Rectal smooth muscle tissue (tissue), 1 donor: ENCODE measurements at regions not wholly inside any gene's neighbourhood (a gene's known extent, or its start where the extent isn't known, plus 50 kb on each side); places are given as distances from the start of the nearest gene placed in this dataset.

Source experiments
- H3K27ac ChIP-seq: one replicate; pipeline ENCODE4 v1.7.0; 2013; ENCODE audit warnings: low read depth, low read length, inconsistent platforms
- H3K27me3 ChIP-seq: one replicate; pipeline ENCODE4 v1.7.0; 2013; ENCODE audit warnings: low read length; ENCODE audit not compliant: control insufficient read depth, insufficient read depth
- H3K36me3 ChIP-seq: one replicate; pipeline ENCODE4 v1.7.0; 2013; ENCODE audit warnings: low read length; ENCODE audit not compliant: control insufficient read depth, insufficient read depth
- H3K4me1 ChIP-seq: one replicate; pipeline ENCODE4 v1.7.0; 2013; ENCODE audit warnings: low read length; ENCODE audit not compliant: control insufficient read depth, insufficient read depth
- H3K4me3 ChIP-seq: one replicate; pipeline ENCODE4 v1.7.0; 2013; ENCODE audit warnings: low read length
- H3K9ac ChIP-seq: one replicate; pipeline ENCODE4 v1.7.0; 2013; ENCODE audit warnings: low read length

DNA sequence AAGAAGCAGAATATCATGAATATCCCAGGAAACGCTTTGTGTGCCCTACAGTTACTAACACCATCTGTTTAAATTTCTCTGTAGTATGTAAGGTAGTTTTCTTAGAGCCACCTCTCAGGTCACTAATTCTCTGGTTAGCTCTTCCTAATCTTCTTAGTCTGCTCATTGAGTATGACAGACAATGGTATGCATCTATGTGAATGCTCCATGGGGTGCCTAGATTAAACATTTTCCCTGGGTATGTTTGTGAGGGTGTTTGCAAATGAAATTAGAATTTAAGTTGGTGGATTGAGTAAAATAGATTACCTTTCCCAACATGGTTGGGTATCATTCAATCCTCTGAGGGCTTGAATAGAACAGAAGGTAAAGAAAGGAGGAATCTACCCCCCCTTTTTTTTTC is 233.0 kb downstream of the PCDH18 start:
- Histone ChIP-seq H3K27ac (no peak overlapping the region), H3K27me3 (no peaks in the 10 kb centered on the region), H3K4me3 (no peak overlapping the region), H3K36me3 (no peaks in the 10 kb centered on the region), H3K4me1 (no peaks in the 10 kb centered on the region), H3K9ac (no peak overlapping the region)

DNA sequence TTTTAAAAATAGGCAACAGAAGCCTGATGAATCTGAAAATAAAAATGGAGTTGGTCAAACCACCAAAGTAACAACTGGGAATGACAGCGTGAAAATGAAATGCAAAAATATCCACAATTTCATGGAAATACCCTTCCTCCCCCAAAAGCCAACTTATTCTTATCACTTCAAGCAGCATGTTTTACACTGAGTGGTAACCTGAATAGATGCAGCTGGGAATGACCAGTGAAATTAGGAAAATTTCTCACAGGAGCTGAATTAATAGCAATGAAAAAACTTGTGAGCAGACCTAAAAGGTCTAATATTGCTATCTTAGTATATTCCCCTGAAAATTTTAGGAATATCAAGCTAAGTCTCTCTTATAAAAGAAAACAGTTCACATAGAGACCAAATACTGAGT is 239.0 kb downstream of the PCDH18 start:
- Histone ChIP-seq H3K36me3 (no peaks in the 10 kb centered on the region), H3K4me1 (no peaks in the 10 kb centered on the region), H3K27me3 (no peaks in the 10 kb centered on the region), H3K9ac (no peak overlapping the region), H3K27ac (no peak overlapping the region), H3K4me3 (no peak overlapping the region)

- Histone ChIP-seq H3K27ac (no peak overlapping the region), H3K4me1 (no peaks in the 10 kb centered on the region), H3K36me3 (no peaks in the 10 kb centered on the region)
Measured at GRCh38 chr4:137283737-137284136, 248.6 kb downstream of the PCDH18 start.

DNA sequence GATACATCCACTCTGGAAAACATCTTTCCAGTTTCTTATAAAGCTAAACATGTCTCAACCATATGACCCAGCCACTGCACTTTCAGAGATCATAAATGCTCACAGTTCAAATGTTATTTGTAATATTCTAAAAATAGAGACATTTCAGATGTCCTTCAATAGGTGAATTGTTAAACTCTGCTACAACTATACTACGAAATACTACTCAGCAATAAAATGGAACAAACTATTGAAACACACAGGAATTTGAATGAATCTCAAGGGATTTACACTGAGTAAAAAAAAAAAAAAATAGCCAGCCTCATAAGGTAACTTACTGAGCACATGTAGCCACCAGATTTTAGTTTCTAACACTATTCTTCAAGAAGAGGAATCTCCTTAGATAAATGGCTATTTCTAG is 253.9 kb downstream of the PCDH18 start:
- Histone ChIP-seq H3K4me3 (no peak overlapping the region), H3K9ac (no peak overlapping the region), H3K4me1 (no peaks in the 10 kb centered on the region), H3K27me3 (no peaks in the 10 kb centered on the region), H3K36me3 (no peaks in the 10 kb centered on the region), H3K27ac (no peak overlapping the region)

More at GRCh38 chr4:137283737-137284136, 248.6 kb downstream of the PCDH18 start:
- H3K27me3 ChIP-seq = no peaks in the 10 kb centered on the region
- no peak overlapping the region for H3K9ac ChIP-seq
- H3K4me3 ChIP-seq = no peak overlapping the region

DNA sequence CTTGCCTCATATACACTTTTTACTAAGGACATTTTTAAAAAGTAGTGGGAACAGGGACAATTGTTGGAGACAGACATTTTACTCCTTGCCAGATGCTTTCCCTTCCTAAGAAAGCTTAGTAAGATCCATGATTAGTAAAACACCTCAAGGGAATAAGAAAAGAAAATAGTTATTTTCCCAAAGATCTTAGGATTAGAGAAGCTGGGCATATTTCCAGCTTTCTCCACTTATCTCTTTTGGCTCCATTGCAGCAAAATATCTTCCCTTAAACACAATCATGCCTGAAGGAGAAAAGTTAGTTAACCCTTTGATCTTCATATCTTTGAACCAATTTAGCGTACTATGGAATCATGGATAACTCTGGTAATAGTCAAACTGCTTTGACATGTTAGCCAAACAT is 257.9 kb downstream of the PCDH18 start:
- Histone ChIP-seq H3K27me3 (no peaks in the 10 kb centered on the region), H3K9ac (no peak overlapping the region), H3K4me1 (no peaks in the 10 kb centered on the region), H3K27ac (no peak overlapping the region), H3K4me3 (no peak overlapping the region), H3K36me3 (no peaks in the 10 kb centered on the region)

- Histone ChIP-seq H3K4me3 (no peak overlapping the region), H3K9ac (no peak overlapping the region), H3K4me1 (no peaks in the 10 kb centered on the region), H3K36me3 (no peaks in the 10 kb centered on the region), H3K27me3 (no peaks in the 10 kb centered on the region), H3K27ac (no peak overlapping the region)
Measured at GRCh38 chr4:137267024-137267423, 265.3 kb downstream of the PCDH18 start.

GRCh38 chr4:137266511-137266910 is 265.8 kb downstream of the PCDH18 start:
- no peak overlapping the region for H3K27ac ChIP-seq
- H3K27me3 ChIP-seq = no peaks in the 10 kb centered on the region
- no peaks in the 10 kb centered on the region for H3K36me3 ChIP-seq
- no peak overlapping the region for H3K9ac ChIP-seq
- H3K4me3 ChIP-seq = no peak overlapping the region
- no peaks in the 10 kb centered on the region for H3K4me1 ChIP-seq

GRCh38 chr4:137263206-137263605 is 269.1 kb downstream of the PCDH18 start:
- H3K27ac ChIP-seq = no peak overlapping the region
- H3K4me3 ChIP-seq = no peak overlapping the region
- no peaks in the 10 kb centered on the region for H3K27me3 ChIP-seq
- H3K9ac ChIP-seq = no peak overlapping the region
- H3K4me1 ChIP-seq = no peaks in the 10 kb centered on the region
- H3K36me3 ChIP-seq = no peaks in the 10 kb centered on the region

- Histone ChIP-seq H3K4me3 (no peak overlapping the region), H3K4me1 (no peaks in the 10 kb centered on the region), H3K27ac (no peak overlapping the region), H3K36me3 (no peaks in the 10 kb centered on the region), H3K27me3 (no peaks in the 10 kb centered on the region), H3K9ac (no peak overlapping the region)
Measured at GRCh38 chr4:137253949-137254348, 278.3 kb downstream of the PCDH18 start.

GRCh38 chr4:137249112-137249511 is 283.2 kb downstream of the PCDH18 start:
- Histone ChIP-seq H3K36me3 (no peaks in the 10 kb centered on the region), H3K9ac (no peak overlapping the region), H3K4me1 (no peaks in the 10 kb centered on the region), H3K27me3 (no peaks in the 10 kb centered on the region), H3K4me3 (no peak overlapping the region), H3K27ac (no peak overlapping the region)

GRCh38 chr4:137238456-137239162 is 293.7 kb downstream of the PCDH18 start:
- H3K27me3 ChIP-seq = no peaks in the 10 kb centered on the region
- H3K4me3 ChIP-seq = no peak overlapping the region

DNA sequence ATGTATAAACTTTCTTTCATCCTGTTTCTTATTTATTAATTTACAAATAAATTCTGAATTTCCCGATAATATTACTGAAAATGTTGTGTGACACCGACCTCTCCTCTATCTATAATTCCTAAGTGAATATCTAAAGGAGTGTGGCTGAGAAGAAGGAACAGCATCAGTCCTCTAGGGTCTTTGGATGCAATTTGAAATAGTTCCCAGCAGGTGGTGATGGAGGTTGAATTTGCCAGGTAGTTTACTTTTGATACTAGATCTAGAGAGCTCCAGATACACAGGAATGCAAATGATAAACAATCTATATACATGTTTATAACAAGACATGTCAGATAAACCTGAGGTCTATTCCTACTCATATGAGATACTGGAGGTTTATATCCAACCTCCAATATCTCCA is 305.4 kb downstream of the PCDH18 start:
- no peaks in the 10 kb centered on the region for H3K36me3 ChIP-seq

More at GRCh38 chr4:137238456-137239162, 293.7 kb downstream of the PCDH18 start:
- no peak overlapping the region for H3K9ac ChIP-seq
- H3K36me3 ChIP-seq = no peaks in the 10 kb centered on the region
- no peak overlapping the region for H3K27ac ChIP-seq
- no peaks in the 10 kb centered on the region for H3K4me1 ChIP-seq

DNA sequence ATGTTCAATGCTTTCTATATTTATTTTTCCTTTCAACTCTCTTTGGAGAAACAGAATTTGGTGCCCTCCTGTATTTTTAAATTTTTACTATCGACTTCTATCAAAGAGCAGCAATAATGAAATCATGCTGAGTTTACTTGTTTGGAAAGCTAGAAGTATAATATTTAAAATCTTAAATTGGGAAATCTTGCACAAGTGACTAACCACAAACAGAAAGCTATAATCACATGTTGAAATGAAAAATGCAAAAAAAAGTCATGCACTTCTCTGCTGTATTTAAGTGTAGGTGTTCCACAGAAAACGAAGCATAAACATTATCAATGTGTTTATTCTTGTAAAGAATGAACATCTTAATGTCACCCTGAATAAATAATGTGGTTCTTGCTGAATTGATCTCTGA is 306.1 kb downstream of the PCDH18 start:
- Histone ChIP-seq H3K4me1 (no peaks in the 10 kb centered on the region), H3K4me3 (no peak overlapping the region), H3K36me3 (no peaks in the 10 kb centered on the region), H3K9ac (no peak overlapping the region), H3K27me3 (no peaks in the 10 kb centered on the region), H3K27ac (no peak overlapping the region)

More for the DNA sequence above, 305.4 kb downstream of the PCDH18 start:
- H3K9ac ChIP-seq = no peak overlapping the region
- H3K4me3 ChIP-seq = no peak overlapping the region
- H3K4me1 ChIP-seq = no peaks in the 10 kb centered on the region
- H3K27ac ChIP-seq = no peak overlapping the region
- no peaks in the 10 kb centered on the region for H3K27me3 ChIP-seq
